Activated T-helper 17 cell treated with anti-CD3 and anti-CD28 coated beads, Interleukin-2, amount 50 U/mL, for 72 hours (primary cell): ENCODE measurements at regions not wholly inside any gene's neighbourhood (a gene's known extent, or its start where the extent isn't known, plus 50 kb on each side); places are given as distances from the start of the nearest gene placed in this dataset.
A peak's percentile ranks its signal among the peaks of the same experiment; 100 is the strongest.
"Not testable (repeated sequence)": the region's sequence is repeated elsewhere in the genome, so short reads cannot be mapped to it uniquely, and the experiment has no call there.

Source experiments
- ATAC-seq: fragments of 150-1000 bp; cut with Tn5 transposase; replicated peaks from 2 replicates; pipeline ENCODE4 v1.10.0; 2021; ENCODE audit warnings: mild to moderate bottlenecking, moderate library complexity
- H3K27ac Mint-ChIP-seq: one replicate; pipeline ENCODE4 v1.8.0; 2022; ENCODE audit warnings: mixed read lengths
- H3K27me3 Mint-ChIP-seq: one replicate; pipeline ENCODE4 v1.8.0; 2022; ENCODE audit warnings: mixed read lengths
- H3K36me3 Mint-ChIP-seq: one replicate; pipeline ENCODE4 v1.8.0; 2022; ENCODE audit warnings: low read depth, mild to moderate bottlenecking, mixed read lengths
- H3K4me1 Mint-ChIP-seq: one replicate; pipeline ENCODE4 v1.8.0; 2022; ENCODE audit warnings: mixed read lengths
- H3K4me3 Mint-ChIP-seq: one replicate; pipeline ENCODE4 v1.8.0; 2022; ENCODE audit warnings: mild to moderate bottlenecking, mixed read lengths
- H3K9me3 Mint-ChIP-seq: one replicate; pipeline ENCODE4 v1.8.0; 2022; ENCODE audit warnings: mixed read lengths

DNA sequence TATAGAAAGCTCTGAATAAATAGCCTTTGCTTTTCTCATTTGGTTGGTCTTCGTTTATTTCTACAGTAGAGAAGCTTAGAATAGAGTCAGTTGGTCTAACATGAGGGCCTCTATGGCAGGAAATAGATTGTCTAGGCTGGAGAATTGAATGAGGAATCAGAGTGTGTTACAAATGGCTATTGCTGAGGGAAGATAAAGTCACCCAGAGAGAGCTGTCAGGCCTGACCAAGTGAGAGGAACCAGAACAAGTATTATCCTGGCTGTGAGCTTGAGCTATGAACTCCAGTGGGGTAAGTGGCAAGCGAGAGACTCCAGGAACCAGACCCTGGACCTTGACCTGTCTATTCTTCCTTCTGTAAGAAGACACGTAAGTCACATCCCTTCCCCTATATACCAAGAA is 353.1 kb downstream of the CD83 start:
- Mint-ChIP-seq H3K27me3 (no peaks in the 10 kb centered on the region), H3K4me3 (no peak overlapping the region), H3K36me3 (no peaks in the 10 kb centered on the region), H3K27ac (no peak overlapping the region), H3K4me1 (no peaks in the 10 kb centered on the region), H3K9me3 (peaks cover 13% of the 10 kb centered on the region)
- ATAC-seq: no peak

DNA sequence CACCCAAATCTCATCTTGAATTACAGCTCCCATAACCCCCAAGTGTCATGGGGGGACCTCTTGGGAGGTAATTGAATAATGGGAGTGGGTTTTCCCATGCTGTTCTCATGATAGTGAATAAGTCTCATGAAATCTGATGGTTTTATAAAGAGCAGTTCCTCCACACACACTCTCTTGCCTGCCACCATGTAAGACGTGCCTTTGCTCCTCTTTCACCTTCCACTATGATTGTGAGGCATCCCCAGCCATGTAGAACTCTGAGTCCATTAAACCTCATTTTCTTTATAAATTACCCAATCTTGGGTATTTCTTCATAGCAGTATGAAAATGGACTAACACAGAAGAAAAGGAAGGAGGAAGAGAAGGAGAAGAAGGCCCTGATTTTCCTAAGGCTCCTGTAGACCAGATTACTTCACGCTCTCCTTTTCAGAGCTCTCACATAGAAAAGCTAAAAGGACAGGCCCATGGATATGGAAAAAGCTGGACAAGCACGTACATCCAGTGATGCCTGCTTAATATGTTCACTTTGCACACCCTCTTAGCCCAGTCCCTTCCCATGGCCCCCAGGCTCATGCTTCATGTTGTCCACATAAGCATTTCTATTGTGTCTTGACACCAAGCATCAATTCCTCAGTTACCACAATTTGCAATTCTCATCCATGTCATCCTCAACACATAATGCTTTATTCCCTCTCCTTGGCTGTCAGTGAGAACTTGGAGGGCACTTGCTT is 354.8 kb downstream of the CD83 start:
- H3K36me3 Mint-ChIP-seq: no peaks in the 10 kb centered on the region
- no peak overlapping the region for H3K4me3 Mint-ChIP-seq
- peaks cover 13% of the 10 kb centered on the region for H3K9me3 Mint-ChIP-seq
- no peaks in the 10 kb centered on the region for H3K27me3 Mint-ChIP-seq
- ATAC-seq: no peak
- no peak overlapping the region for H3K27ac Mint-ChIP-seq
- H3K4me1 Mint-ChIP-seq: no peaks in the 10 kb centered on the region

DNA sequence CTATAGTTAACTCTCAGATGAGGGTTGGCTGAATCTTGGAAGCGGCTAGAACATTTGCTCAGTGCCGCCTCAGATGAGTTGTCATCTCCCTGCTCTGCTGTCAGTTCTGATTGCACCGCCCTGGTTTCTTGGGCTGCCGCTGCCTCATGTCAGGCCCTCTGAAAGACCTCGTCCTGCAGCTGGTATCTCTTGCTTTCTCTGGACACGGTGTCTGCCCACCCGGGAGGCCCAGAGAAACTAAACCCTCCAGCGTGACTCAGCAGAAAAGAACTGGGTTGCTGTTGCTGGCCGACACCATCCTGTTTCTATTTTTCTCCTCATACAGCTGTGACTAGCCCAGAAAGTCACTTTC is 355.4 kb downstream of the CD83 start:
- H3K4me3 Mint-ChIP-seq: no peak overlapping the region
- H3K27me3 Mint-ChIP-seq: no peaks in the 10 kb centered on the region
- no peak overlapping the region for H3K27ac Mint-ChIP-seq
- no peak for ATAC-seq
- H3K9me3 Mint-ChIP-seq: peaks cover 8% of the 10 kb centered on the region
- no peaks in the 10 kb centered on the region for H3K4me1 Mint-ChIP-seq
- H3K36me3 Mint-ChIP-seq: no peaks in the 10 kb centered on the region

DNA sequence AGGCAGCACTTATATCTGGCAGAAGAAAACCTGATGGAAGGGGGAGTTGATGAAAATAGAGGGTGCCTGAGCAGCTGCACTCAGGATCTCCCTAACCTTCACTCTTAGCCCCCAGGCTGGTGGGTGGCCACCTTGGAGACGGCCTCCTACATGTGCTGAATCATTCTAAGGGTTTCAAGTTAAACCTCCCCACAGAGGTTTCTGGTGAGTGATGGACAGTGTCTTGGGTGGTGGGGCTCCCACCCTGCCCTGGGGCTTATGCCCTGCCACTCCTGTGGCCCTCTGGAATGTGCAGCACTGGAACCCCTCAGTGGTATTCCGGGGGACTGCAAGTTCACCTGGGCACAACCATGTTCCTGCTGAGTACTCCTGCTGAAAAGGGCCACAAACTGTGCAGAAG is 357.2 kb downstream of the CD83 start:
- Mint-ChIP-seq H3K27me3 (no peaks in the 10 kb centered on the region), H3K4me3 (no peak overlapping the region), H3K4me1 (no peaks in the 10 kb centered on the region), H3K9me3 (no peaks in the 10 kb centered on the region), H3K27ac (no peak overlapping the region), H3K36me3 (no peaks in the 10 kb centered on the region)
- no peak for ATAC-seq

DNA sequence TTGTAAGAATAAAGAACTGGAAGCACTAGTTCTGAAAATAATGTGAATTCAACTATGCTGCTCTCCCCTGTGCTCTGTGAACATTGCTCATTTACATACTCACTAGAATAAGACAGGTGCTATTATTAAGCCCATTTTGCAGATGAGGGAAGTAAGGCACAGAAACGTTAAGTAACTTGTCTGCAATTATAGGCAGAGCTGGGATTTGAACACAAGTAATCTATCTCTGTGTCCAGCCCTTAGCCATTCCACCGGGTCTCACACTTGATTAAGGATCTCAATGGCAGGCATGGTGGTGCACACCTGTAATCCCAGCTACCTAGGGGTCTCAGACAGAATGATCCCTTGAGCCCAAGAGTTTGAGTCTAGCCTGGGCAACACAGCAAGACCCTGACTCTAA is 357.7 kb downstream of the CD83 start:
- no peak for ATAC-seq
- Mint-ChIP-seq H3K9me3 (no peaks in the 10 kb centered on the region), H3K27ac (no peak overlapping the region), H3K4me1 (no peaks in the 10 kb centered on the region), H3K4me3 (no peak overlapping the region), H3K27me3 (no peaks in the 10 kb centered on the region), H3K36me3 (no peaks in the 10 kb centered on the region)

DNA sequence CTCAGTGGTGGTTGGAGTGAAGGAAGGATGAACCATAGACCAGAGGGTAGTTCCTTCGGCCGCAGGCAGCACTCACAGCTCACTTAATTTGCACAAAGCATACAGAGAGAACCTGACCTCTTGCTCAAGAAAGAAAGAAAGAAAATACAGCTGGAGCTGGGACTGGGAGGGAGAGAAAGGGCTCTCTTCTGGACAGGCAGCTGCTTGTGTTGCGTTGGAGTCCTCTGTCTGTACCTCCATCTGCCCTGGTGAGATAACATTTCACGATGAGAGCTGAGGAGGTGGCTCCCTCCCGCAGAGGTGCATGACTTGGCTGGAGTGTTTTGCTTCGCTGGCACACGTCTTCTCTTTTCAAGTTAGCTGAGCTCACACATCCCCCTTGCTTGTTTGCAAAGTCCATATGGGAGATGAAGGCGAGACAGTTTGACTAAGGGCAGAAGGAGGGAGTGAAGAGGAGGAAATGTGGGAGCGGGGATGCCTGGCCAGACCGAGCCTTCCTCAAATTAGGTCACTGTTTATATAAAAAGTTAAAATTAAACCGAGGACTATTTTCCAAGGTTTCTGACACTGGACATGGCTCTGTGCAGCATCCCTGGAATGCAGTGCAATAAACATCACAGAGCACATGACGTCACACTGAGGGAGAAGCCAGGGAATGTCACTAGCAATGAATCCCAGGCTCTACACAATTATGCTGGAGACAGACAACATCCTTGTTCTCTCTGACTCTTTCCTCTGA is 359.4 kb downstream of the CD83 start:
- H3K9me3 Mint-ChIP-seq: peaks cover 4% of the 10 kb centered on the region
- H3K4me1 Mint-ChIP-seq: no peaks in the 10 kb centered on the region
- H3K36me3 Mint-ChIP-seq: no peaks in the 10 kb centered on the region
- H3K27me3 Mint-ChIP-seq: no peaks in the 10 kb centered on the region
- H3K27ac Mint-ChIP-seq: no peak overlapping the region
- no peak overlapping the region for H3K4me3 Mint-ChIP-seq
- ATAC-seq: no peak

DNA sequence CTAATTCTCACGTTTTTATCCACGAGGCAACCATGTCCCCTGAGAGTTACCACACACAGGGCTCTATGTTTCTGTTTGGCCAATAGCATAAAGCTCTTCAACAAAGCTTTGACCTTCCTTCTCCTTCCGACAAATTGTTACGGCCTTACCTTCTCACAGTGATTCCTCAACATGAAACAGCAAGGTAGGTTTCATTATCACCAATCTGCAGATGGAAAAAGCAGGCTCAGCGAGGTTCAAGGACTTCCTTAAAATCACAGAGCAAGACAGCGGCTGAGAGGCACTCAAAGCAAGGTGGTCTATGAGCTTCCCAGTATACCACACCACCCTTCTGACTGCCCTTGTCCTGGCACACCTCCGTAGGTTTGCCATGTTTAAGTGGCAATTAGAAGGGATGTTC is 360.0 kb downstream of the CD83 start:
- peaks cover 4% of the 10 kb centered on the region for H3K9me3 Mint-ChIP-seq
- no peak overlapping the region for H3K4me3 Mint-ChIP-seq
- no peaks in the 10 kb centered on the region for H3K27me3 Mint-ChIP-seq
- H3K4me1 Mint-ChIP-seq: no peaks in the 10 kb centered on the region
- no peak overlapping the region for H3K27ac Mint-ChIP-seq
- ATAC-seq: no peak
- no peaks in the 10 kb centered on the region for H3K36me3 Mint-ChIP-seq

DNA sequence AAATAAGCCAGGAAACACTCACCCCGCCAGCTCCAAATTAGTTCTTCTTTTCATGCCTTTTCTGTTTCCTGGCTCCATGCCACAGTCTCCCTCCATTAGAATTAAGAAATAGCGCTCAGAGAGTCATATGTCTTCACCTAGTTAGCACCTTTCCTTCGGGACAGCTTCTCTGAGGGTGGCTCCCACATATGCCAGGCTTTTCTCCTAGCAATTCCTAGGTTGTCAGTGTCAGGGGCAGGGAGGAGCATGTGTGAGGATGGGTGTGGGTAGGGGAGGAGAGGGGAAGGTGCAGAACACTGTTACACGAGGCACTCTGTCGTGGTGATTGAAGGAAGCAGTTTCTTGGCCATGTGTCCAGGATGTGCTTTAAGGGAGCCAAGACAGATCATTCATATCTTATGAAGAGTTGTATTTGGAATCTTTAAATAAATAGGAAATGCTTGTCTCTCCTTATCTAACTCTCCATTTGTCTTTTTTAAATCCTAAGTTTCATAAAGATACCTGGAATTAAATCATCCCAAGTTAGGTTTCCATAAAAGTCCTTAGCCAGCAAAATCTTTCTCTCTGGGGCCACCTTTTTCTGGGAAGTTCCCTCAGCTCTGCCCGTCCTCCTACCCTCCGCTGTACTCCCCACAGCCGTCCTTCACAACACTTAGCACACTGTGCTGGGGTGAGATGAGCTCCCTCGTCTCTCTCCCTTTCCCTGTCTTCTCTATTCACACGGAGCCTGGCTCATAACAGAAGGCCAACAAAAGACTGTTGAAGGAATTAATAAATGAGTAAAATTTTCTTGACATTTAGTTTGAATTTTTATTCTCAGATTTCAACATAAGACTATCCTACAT is 361.0 kb downstream of the CD83 start:
- Mint-ChIP-seq H3K4me3 (no peak overlapping the region), H3K4me1 (no peaks in the 10 kb centered on the region), H3K36me3 (no peaks in the 10 kb centered on the region), H3K27ac (no peak overlapping the region), H3K27me3 (no peaks in the 10 kb centered on the region), H3K9me3 (peaks cover 4% of the 10 kb centered on the region)
- ATAC-seq: no peak

DNA sequence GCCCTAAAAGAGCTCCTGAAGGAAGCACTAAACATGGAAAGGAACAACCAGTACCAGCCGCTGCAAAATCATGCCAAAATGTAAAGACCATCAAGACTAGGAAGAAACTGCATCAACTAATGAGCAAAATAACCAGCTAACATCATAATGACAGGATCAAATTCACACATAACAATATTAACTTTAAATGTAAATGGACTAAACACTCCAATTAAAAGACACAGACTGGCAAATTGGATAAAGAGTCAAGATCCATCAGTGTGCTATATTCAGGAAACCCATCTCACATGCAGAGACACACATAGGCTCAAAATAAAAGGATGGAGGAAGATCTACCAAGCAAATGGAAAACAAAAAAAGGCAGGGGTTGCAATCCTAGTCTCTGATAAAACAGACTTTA is 364.4 kb downstream of the CD83 start:
- H3K27ac Mint-ChIP-seq, H3K4me3 Mint-ChIP-seq, H3K4me1 Mint-ChIP-seq, H3K36me3 Mint-ChIP-seq, H3K9me3 Mint-ChIP-seq, ATAC-seq, H3K27me3 Mint-ChIP-seq: not testable (repeated sequence)

DNA sequence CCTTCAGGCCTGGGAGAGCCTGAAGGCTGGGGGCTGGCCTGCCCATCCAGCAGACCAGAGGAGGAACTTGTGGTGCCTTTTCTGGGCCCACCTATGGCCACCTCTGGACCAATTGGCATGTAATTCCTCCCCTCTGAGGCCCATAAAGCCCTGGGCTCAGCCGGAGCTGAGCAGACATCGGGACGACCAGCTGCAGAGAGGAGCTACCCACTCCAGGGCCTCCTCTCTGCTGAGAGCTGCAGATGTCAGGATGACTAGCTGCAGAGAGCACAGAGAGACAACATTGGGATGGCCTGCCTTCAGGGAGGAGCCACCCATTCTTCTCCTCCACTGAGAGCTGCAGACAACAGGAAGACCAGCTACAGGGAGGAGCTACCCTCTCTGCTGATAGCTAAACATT is 370.1 kb downstream of the CD83 start:
- no peak overlapping the region for H3K27ac Mint-ChIP-seq
- no peak for ATAC-seq
- H3K9me3 Mint-ChIP-seq: no peaks in the 10 kb centered on the region
- no peaks in the 10 kb centered on the region for H3K4me1 Mint-ChIP-seq
- H3K36me3 Mint-ChIP-seq: no peaks in the 10 kb centered on the region
- H3K27me3 Mint-ChIP-seq: no peaks in the 10 kb centered on the region
- H3K4me3 Mint-ChIP-seq: no peak overlapping the region

DNA sequence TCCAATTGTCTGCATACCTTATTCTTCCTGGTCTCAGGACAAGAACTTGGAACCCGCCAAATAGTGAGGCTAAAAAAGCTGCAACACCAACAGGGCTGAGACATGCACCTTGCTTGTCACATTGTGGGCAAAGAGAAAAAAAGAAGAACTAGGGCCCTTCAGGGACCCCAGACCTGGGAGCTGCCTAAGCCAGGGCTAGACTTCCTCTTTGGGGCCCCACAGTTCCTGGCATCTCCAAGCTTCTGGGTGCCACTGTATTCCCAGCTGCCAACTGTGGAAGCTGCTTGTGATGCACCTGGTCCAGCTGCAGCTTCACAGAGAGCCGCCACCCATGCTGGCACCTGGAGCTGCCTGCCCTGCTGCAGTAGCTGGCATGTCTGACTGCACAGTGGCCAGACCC is 370.6 kb downstream of the CD83 start:
- Mint-ChIP-seq H3K4me3 (no peak overlapping the region), H3K27ac (peak overlapping the region; percentile 10)
- ATAC-seq: no peak

DNA sequence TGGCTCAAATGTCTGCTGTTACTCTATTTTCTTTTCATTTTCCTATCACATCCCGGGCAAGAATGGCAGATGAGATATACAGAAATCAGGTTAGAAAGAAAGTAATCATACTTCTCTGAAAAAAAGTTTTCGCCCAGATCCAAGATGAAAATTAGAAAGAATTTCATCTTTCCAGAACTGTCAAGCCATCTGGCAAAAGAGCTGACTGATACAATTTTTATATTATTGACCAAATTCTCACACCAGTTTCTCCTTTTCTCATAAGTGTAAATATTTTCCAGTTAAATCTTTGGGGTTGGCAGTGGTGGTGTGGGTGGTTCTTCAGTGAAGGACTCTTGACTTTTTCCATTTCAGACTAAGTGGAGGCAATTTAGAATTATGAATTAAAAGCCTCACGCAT is 371.9 kb downstream of the CD83 start:
- H3K9me3 Mint-ChIP-seq: no peaks in the 10 kb centered on the region
- H3K36me3 Mint-ChIP-seq: no peaks in the 10 kb centered on the region
- H3K27me3 Mint-ChIP-seq: no peaks in the 10 kb centered on the region
- H3K27ac Mint-ChIP-seq: no peak overlapping the region
- H3K4me1 Mint-ChIP-seq: no peaks in the 10 kb centered on the region
- ATAC-seq: no peak
- H3K4me3 Mint-ChIP-seq: no peak overlapping the region

More for the DNA sequence above, 370.6 kb downstream of the CD83 start:
- no peaks in the 10 kb centered on the region for H3K4me1 Mint-ChIP-seq
- H3K36me3 Mint-ChIP-seq: no peaks in the 10 kb centered on the region
- H3K27me3 Mint-ChIP-seq: no peaks in the 10 kb centered on the region
- no peaks in the 10 kb centered on the region for H3K9me3 Mint-ChIP-seq

DNA sequence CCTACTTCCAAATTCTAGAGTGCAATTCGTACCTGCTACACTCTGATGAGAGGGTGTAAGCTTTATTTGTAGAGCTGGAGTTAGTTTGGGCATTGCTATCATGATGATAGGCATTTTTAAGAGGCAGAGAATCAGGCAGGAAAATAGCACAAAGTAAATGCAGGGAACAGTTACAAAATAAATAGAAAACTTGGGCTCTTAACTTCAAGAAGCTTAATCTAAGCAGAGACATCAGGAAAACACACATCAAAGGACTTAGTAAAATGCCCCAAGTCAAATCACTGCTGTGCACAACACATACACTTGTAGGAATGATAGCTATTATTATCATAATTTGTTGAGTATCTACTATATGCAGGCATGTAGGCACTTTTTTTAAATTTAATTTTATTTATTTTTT is 381.2 kb downstream of the CD83 start:
- H3K4me3 Mint-ChIP-seq: no peak overlapping the region
- no peaks in the 10 kb centered on the region for H3K4me1 Mint-ChIP-seq
- no peaks in the 10 kb centered on the region for H3K27me3 Mint-ChIP-seq
- no peak overlapping the region for H3K27ac Mint-ChIP-seq
- ATAC-seq: no peak
- H3K36me3 Mint-ChIP-seq: no peaks in the 10 kb centered on the region
- peaks cover 5% of the 10 kb centered on the region for H3K9me3 Mint-ChIP-seq

DNA sequence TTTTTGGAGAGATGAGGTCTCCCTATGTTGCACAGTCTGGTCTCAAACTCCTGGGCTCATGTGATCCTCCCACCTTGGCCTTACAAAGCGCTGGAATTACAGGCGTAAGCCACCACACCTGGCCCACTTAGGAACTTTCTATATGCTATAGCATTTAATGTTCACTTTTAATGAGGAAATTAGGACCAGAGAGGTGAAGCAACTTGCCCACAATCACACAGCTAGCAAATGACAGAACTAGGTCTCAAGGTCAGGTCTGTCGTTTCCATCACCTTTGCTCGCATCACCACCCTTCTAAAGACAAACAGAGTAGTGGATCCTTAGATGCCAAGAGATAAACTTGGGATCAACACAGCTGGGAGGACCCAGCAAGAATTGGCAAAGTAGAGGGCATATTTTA is 381.7 kb downstream of the CD83 start:
- ATAC-seq: no peak
- no peak overlapping the region for H3K27ac Mint-ChIP-seq
- peaks cover 5% of the 10 kb centered on the region for H3K9me3 Mint-ChIP-seq
- no peaks in the 10 kb centered on the region for H3K27me3 Mint-ChIP-seq
- H3K4me1 Mint-ChIP-seq: no peaks in the 10 kb centered on the region
- H3K4me3 Mint-ChIP-seq: no peak overlapping the region
- H3K36me3 Mint-ChIP-seq: no peaks in the 10 kb centered on the region

DNA sequence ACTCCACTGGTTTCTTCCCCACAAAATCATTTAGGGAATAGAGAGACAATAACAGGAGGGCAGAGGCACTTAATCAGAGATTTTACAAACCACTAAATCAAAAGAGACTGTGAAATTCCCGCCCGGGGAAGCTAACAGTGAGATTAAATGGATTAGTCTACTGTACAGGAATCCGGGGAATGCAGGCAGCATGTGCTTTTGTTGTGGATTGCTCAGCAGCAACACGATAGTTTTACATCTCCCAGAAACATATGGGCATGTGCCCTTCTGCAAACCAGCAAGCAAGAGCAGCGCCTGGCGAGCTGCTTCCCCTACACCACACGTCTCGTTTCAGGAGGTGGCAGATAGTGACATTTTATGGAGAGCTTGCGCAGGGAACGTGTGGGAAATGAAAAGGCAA is 382.3 kb downstream of the CD83 start:
- no peak overlapping the region for H3K27ac Mint-ChIP-seq
- H3K9me3 Mint-ChIP-seq: peaks cover 5% of the 10 kb centered on the region
- ATAC-seq: no peak
- H3K36me3 Mint-ChIP-seq: no peaks in the 10 kb centered on the region
- H3K4me3 Mint-ChIP-seq: no peak overlapping the region
- H3K27me3 Mint-ChIP-seq: no peaks in the 10 kb centered on the region
- H3K4me1 Mint-ChIP-seq: no peaks in the 10 kb centered on the region
